Gastroesophageal sphincter (tissue), 3 donors: ENCODE measurements at regions not wholly inside any gene's neighbourhood (a gene's known extent, or its start where the extent isn't known, plus 50 kb on each side); places are given as distances from the start of the nearest gene placed in this dataset.

ENCODE experiments used
- CTCF ChIP-seq, 4 experiments: fragments of 200-600 bp in 2 of 4; fragments of 450-650 bp in 2 of 4; sonication (generic) in 1 of 4; IDR thresholded peaks; one replicate each; pipeline ENCODE4 v1.5.1; 2017 to 2019; ENCODE audit warnings: antibody characterized with exemption in 4 of 4, mild to moderate bottlenecking in 2 of 4, moderate library complexity in 2 of 4
- EP300 ChIP-seq: sonication (generic); formaldehyde crosslinking; IDR thresholded peaks from one replicate; pipeline ENCODE4 v1.6.1; 2017; ENCODE audit warnings: antibody characterized with exemption, mild to moderate bottlenecking

GRCh38 chr2:83573060-83573459 is 886.0 kb downstream of the SUCLG1 start:
- no peak for TF ChIP-seq CTCF (IDR thresholded peaks at IDR 0.05)
- TF ChIP-seq EP300, result no peak
